ENCODE measurements at regions not wholly inside any gene's neighbourhood (a gene's known extent, or its start where the extent isn't known, plus 50 kb on each side); places are given as distances from the start of the nearest gene placed in this dataset.

DNA sequence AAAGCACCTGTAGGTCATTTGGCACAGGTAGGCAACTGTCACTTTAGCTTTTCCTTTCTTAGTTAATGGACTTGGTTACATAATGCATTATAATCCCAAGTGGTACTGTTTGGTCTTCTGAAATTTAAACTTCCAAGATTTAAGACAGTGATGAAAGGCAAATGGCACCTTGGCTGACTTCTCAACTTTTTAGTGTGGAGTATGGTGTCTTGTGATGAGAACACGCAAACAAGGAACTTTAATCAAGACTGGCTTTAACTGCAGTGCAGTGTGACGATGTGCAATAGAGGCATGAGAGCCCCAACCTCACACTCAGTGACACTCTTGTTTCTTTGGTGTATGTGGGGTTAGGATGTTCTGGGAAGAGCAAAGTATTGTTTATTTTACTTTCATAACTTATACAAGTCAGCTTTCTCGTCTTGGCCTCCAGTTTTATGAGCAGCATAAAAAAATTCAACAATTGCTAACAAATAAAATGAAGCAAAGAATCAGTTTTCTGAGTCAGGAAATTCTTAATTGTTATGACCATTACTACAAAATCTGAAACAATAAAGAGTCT, 171.9 kb downstream of the MAD2L1 start:
- H3K27ac Mint-ChIP-seq: no peak overlapping the region
- H3K9me3 Mint-ChIP-seq: no peaks in the 10 kb centered on the region
- ATAC-seq (ENCODE audit: low read depth): no peak
- no peak overlapping the region for H3K4me3 Mint-ChIP-seq
- POLR2A ChIA-PET: no interaction called here
- H3K27me3 Mint-ChIP-seq: no peaks in the 10 kb centered on the region
- DNase-seq: no peak
- H3K4me1 Mint-ChIP-seq: no peaks in the 10 kb centered on the region
- no peaks in the 10 kb centered on the region for H3K36me3 Mint-ChIP-seq

- DNase-seq (no peak), ATAC-seq (ENCODE audit: low read depth) (no peak)
- H3K4me1 Mint-ChIP-seq: no peaks in the 10 kb centered on the region
- H3K27me3 Mint-ChIP-seq: no peaks in the 10 kb centered on the region
- H3K4me3 Mint-ChIP-seq: no peak overlapping the region
- no peaks in the 10 kb centered on the region for H3K9me3 Mint-ChIP-seq
- H3K36me3 Mint-ChIP-seq: no peaks in the 10 kb centered on the region
- H3K27ac Mint-ChIP-seq: no peak overlapping the region
- POLR2A ChIA-PET: no interaction called here
Measured at GRCh38 chr4:119873794-119874325, 192.8 kb downstream of the MAD2L1 start.

DNA sequence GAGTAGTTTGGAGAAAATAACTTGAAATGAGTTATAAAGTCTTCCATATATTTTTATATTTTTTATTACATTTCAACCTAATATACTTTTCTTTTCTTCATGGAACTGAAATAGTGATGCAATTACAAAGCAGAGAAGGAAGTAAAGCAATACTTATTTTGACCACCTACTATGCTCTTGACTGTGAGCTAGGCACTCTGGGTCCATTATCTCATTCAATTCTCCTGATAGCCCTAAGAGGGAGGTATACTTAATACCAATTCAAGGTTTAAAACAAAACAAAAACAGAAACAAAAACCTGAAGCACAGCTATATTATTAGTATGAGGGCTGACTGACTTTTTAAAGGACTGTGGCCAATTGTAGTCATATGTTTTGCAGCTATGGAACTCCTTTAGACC, 193.5 kb downstream of the MAD2L1 start:
- no peak overlapping the region for H3K4me3 Mint-ChIP-seq
- H3K36me3 Mint-ChIP-seq: no peaks in the 10 kb centered on the region
- H3K27ac Mint-ChIP-seq: no peak overlapping the region

DNA sequence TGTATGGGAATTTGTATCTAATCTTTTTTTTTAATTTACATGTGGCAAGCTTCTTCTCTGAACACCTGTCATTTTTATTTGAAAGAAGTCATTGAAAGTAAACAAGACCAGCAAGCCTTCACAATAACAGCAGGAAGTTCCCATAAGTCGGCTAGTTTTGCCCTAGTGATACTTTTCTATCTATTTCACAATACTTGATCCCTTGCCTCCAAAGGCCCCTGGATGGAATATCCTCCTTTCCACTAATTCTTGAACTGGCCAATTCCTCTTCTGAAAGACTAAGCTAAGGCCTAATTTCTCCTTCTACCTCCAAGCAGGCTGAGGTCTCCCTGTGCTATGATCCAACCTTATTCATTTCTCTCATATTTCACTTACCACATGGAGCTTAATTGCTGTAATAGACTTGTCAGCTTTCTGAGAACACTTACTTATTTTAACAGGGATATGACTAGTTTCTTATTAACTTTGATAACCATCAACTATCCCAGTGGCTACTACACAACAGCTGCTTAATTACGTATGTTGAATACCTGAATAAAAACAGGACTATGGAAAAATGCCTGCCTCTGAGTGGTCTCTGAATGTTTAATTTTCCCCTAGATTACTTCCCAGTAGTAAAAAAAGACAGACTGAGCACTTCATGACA, 194.2 kb downstream of the MAD2L1 start:
- DNase-seq: no peak
- Mint-ChIP-seq H3K4me3 (no peak overlapping the region), H3K27ac (no peak overlapping the region), H3K27me3 (no peaks in the 10 kb centered on the region), H3K4me1 (no peaks in the 10 kb centered on the region), H3K9me3 (no peaks in the 10 kb centered on the region), H3K36me3 (no peaks in the 10 kb centered on the region)
- POLR2A ChIA-PET: no interaction called here
- ATAC-seq (ENCODE audit: low read depth): no peak

More for the DNA sequence above, 193.5 kb downstream of the MAD2L1 start:
- Mint-ChIP-seq H3K9me3 (no peaks in the 10 kb centered on the region), H3K4me1 (no peaks in the 10 kb centered on the region), H3K27me3 (no peaks in the 10 kb centered on the region)
- POLR2A ChIA-PET: no interaction called here
- no peak for DNase-seq
- ATAC-seq (ENCODE audit: low read depth): no peak

- DNase-seq (no peak), ATAC-seq (ENCODE audit: low read depth) (no peak)
- no peak overlapping the region for H3K27ac Mint-ChIP-seq
- H3K9me3 Mint-ChIP-seq: no peaks in the 10 kb centered on the region
- no peaks in the 10 kb centered on the region for H3K27me3 Mint-ChIP-seq
- no peaks in the 10 kb centered on the region for H3K36me3 Mint-ChIP-seq
- POLR2A ChIA-PET: no interaction called here
- no peaks in the 10 kb centered on the region for H3K4me1 Mint-ChIP-seq
- H3K4me3 Mint-ChIP-seq: no peak overlapping the region
Measured at GRCh38 chr4:119870856-119871255, 195.8 kb downstream of the MAD2L1 start.

- no peak for DNase-seq
- Mint-ChIP-seq H3K36me3 (no peaks in the 10 kb centered on the region), H3K4me1 (no peaks in the 10 kb centered on the region), H3K4me3 (no peak overlapping the region), H3K27ac (no peak overlapping the region), H3K27me3 (no peaks in the 10 kb centered on the region), H3K9me3 (no peaks in the 10 kb centered on the region)
- ATAC-seq (ENCODE audit: low read depth): no peak
- POLR2A ChIA-PET: no interaction called here
Measured at GRCh38 chr4:119865789-119866188, 200.9 kb downstream of the MAD2L1 start.

DNA sequence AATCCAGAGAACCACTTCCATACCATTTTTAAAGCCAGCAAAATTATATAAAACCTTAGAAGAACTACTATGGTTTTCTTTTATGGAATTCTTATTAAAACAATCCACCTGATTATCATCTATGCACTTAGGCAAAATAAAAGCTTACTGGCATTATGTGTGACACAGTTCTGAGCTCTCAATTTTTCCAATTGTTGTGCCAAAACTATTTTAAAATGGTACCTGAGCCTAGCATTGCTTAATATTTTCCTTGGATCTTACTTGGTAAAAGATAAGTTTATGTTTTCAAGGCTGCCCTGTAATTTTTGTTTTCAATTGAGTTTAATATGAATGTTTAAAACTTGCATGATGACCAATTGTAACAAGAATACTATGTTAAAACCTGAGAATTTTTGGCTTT, 201.3 kb downstream of the MAD2L1 start:
- Mint-ChIP-seq H3K4me1 (no peaks in the 10 kb centered on the region), H3K27me3 (no peaks in the 10 kb centered on the region), H3K36me3 (no peaks in the 10 kb centered on the region), H3K9me3 (no peaks in the 10 kb centered on the region), H3K4me3 (no peak overlapping the region), H3K27ac (no peak overlapping the region)
- no peak for ATAC-seq (ENCODE audit: low read depth)
- POLR2A ChIA-PET: no interaction called here
- no peak for DNase-seq

DNA sequence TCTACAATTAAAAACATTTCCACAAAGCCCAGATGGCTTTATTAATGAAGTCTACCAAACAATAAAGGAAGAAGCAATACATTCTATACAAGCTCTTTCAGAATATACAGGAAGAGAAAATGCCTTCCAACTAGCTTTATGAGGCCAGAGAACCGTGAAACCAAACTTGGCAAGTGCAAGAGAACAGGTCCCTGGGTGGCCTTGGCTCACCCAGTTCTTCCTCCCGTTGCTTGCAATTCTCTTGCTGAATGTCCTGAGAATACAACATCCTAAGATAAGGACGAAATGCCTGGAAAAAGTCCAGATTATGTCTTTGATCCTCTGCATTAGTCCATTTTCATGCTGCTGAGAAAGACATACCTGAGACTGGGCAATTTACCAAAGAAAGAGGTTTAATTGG, 204.9 kb downstream of the MAD2L1 start:
- H3K27me3 Mint-ChIP-seq: no peaks in the 10 kb centered on the region
- POLR2A ChIA-PET: no interaction called here
- H3K4me3 Mint-ChIP-seq: no peak overlapping the region
- H3K4me1 Mint-ChIP-seq: no peaks in the 10 kb centered on the region
- H3K9me3 Mint-ChIP-seq: no peaks in the 10 kb centered on the region
- ATAC-seq (ENCODE audit: low read depth): no peak
- no peaks in the 10 kb centered on the region for H3K36me3 Mint-ChIP-seq
- DNase-seq: no peak
- no peak overlapping the region for H3K27ac Mint-ChIP-seq

GRCh38 chr4:119858176-119858575, 208.5 kb downstream of the MAD2L1 start:
- POLR2A ChIA-PET: interaction anchor here (0.6 kb wide), 1 partner anchor 8 kb away, joined by 3 read pairs; no protein-coding TSS in a partner anchor
- DNase-seq: no peak
- Mint-ChIP-seq H3K27me3 (no peaks in the 10 kb centered on the region), H3K36me3 (no peaks in the 10 kb centered on the region), H3K27ac (no peak overlapping the region), H3K4me3 (no peak overlapping the region), H3K9me3 (no peaks in the 10 kb centered on the region), H3K4me1 (no peaks in the 10 kb centered on the region)
- no peak for ATAC-seq (ENCODE audit: low read depth)

DNA sequence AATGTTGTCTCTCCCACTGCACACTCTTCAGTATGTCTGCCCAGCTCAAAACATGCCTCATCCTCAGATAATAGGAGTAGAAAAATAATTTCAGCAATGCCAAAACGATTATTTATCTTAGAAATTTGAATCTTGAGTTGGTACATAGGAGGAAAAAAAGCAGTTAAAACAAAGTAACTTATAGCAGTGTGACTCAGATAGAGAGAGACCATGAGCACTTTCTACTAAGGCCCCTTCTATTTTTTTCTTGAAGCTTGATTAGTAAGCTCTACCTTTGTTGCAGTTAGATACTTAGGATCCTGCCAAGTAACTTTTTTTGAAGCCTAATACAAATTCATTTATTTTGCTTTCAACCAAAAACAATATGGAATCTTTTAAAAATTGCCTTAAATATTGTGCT, 212.3 kb downstream of the MAD2L1 start:
- ATAC-seq (ENCODE audit: low read depth) (no peak), DNase-seq (no peak)
- H3K9me3 Mint-ChIP-seq: no peaks in the 10 kb centered on the region
- H3K27me3 Mint-ChIP-seq: no peaks in the 10 kb centered on the region
- H3K36me3 Mint-ChIP-seq: no peaks in the 10 kb centered on the region
- H3K27ac Mint-ChIP-seq: no peak overlapping the region
- H3K4me1 Mint-ChIP-seq: no peaks in the 10 kb centered on the region
- POLR2A ChIA-PET: no interaction called here
- H3K4me3 Mint-ChIP-seq: no peak overlapping the region

GRCh38 chr4:119851649-119852048, 215.0 kb downstream of the MAD2L1 start:
- no peak overlapping the region for H3K27ac Mint-ChIP-seq
- no peaks in the 10 kb centered on the region for H3K27me3 Mint-ChIP-seq
- no peaks in the 10 kb centered on the region for H3K36me3 Mint-ChIP-seq
- DNase-seq (no peak), ATAC-seq (ENCODE audit: low read depth) (no peak)
- POLR2A ChIA-PET: no interaction called here
- no peak overlapping the region for H3K4me3 Mint-ChIP-seq
- H3K9me3 Mint-ChIP-seq: no peaks in the 10 kb centered on the region
- H3K4me1 Mint-ChIP-seq: no peaks in the 10 kb centered on the region

- DNase-seq (no peak), ATAC-seq (ENCODE audit: low read depth) (no peak)
- no peaks in the 10 kb centered on the region for H3K4me1 Mint-ChIP-seq
- POLR2A ChIA-PET: no interaction called here
- no peaks in the 10 kb centered on the region for H3K27me3 Mint-ChIP-seq
- no peak overlapping the region for H3K4me3 Mint-ChIP-seq
- H3K9me3 Mint-ChIP-seq: peaks cover 2% of the 10 kb centered on the region
- no peaks in the 10 kb centered on the region for H3K36me3 Mint-ChIP-seq
- no peak overlapping the region for H3K27ac Mint-ChIP-seq
Measured at GRCh38 chr4:119841361-119841760, 212.8 kb upstream of the PDE5A start.

DNA sequence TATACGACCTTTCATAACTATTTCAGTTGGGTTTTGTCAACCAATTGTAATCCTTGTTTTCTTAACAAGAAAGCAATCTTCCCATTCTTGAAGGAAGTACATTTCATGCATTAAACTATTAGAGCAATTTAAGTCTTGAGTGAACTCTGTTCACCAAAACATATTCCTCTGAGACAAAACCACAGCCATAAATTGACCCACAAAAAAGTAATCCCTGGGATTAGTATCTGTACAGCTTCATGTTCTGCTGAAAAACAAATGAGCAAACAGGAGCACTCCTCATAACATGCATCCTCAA, 207.0 kb upstream of the PDE5A start:
- H3K4me1 Mint-ChIP-seq: no peaks in the 10 kb centered on the region
- ATAC-seq (ENCODE audit: low read depth) (no peak), DNase-seq (no peak)
- no peaks in the 10 kb centered on the region for H3K9me3 Mint-ChIP-seq
- H3K27ac Mint-ChIP-seq: no peak overlapping the region
- POLR2A ChIA-PET: no interaction called here
- no peaks in the 10 kb centered on the region for H3K36me3 Mint-ChIP-seq
- H3K27me3 Mint-ChIP-seq: no peaks in the 10 kb centered on the region
- no peak overlapping the region for H3K4me3 Mint-ChIP-seq

DNA sequence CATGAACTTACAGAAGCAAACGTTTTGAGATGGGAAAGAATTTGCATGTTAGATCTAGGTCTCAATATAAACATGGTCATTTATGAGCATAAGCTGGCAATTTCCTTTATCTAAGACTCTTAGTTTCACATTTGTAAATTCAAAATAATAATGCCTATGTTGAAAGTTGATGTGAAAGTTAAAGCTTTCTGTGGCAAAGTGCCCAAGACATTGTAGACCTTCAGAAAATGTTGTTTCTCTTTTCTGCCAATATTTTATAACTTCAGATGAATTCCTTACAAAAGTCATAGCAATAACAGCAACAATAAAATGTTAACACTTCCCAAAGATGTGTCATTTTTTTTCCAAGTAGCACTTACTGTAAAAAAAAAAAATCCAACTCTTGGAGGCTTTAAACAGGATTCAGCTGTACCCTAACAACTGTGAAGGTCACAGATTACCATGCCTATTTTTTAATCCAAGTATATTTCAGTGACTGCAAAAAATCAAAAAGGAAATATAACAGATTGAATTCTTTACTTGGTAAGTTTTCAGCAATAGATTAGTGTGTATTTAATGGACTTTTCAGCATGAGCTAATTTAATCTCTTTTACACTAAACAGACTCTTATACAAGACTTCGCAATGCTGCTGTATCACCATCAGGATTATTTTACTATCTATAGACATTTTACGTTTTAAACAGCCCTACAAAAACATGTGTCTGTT, 206.5 kb upstream of the PDE5A start:
- Mint-ChIP-seq H3K36me3 (no peaks in the 10 kb centered on the region), H3K4me1 (no peaks in the 10 kb centered on the region), H3K27me3 (no peaks in the 10 kb centered on the region), H3K27ac (no peak overlapping the region), H3K4me3 (no peak overlapping the region), H3K9me3 (no peaks in the 10 kb centered on the region)
- POLR2A ChIA-PET: no interaction called here
- ATAC-seq (ENCODE audit: low read depth) (no peak), DNase-seq (no peak)

Data from activated naive CD8-positive, alpha-beta T cell treated with anti-CD3 and anti-CD28 coated beads, Interleukin-2, amount 10 ng/mL, durations not matched to agents 7 days and 5 days (primary cell).